ENCODE measurements at regions not wholly inside any gene's neighbourhood (a gene's known extent, or its start where the extent isn't known, plus 50 kb on each side); places are given as distances from the start of the nearest gene placed in this dataset.

DNA sequence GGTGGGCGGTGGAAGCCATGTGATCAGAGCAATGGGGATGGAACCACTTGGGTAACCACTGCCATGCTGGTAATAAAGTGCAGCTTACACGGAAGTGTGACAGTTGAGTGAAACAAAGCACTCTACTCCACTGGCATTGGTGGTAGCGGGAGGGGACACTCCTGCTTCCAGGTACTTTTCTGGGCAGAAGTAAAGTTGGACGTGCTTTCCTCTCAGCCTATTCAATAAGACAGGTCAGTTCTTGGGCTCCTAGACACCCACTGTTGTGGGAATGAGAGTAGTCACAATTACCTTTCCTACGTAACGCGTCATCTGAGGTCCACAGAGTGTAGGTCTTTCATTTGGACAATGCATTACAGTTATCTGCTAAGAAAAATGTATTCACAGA lies 51.7 kb upstream of the CHD2 start:
- no peak for TF ChIP-seq ZNF274 (IDR thresholded peaks at IDR 0.05; ENCODE audit: low read depth, low read length)
- no peak for TF ChIP-seq SUZ12 (IDR thresholded peaks at IDR 0.05; ENCODE audit: extremely low read depth, insufficient read depth, insufficient read length)
- TF ChIP-seq YY1 (IDR thresholded peaks at IDR 0.05; ENCODE audit: insufficient read depth, insufficient read length): no peak
